GM12878 (cell line): ENCODE measurements at regions not wholly inside any gene's neighbourhood (a gene's known extent, or its start where the extent isn't known, plus 50 kb on each side); places are given as distances from the start of the nearest gene placed in this dataset.

Experiments used
- ATAC-seq: fragments of 200-7000 bp; cut with Tn5 transposase; 3 replicates; pipeline ENCODE4 v1.9.1; 2020; ENCODE audit warnings: mild to moderate bottlenecking, moderate library complexity
- BruUV-seq: library from RNA; stranded (reverse); fragments of 400-500 nt; replicated peaks from 2 replicates; lab custom pipeline; 2021; lab: Mats Ljungman, UMichigan
- CTCF ChIA-PET: fragments of 300-600 bp; sonication (Branson Sonifier 250); formaldehyde crosslinking; extraction: SDS; loops from one replicate; lab custom pipeline; 2021; ENCODE audit warnings: inconsistent platforms; lab: Yijun Ruan, JAX
- POLR2A ChIA-PET: fragments of 350-600 bp; formaldehyde crosslinking; extraction: SDS; loops from one replicate; lab custom pipeline; 2021; ENCODE audit warnings: inconsistent platforms; lab: Charles Lee
- RAD21 ChIA-PET: fragments of 300-600 bp; sonication (Branson Sonifier 250); formaldehyde crosslinking; loops from one replicate; lab custom pipeline; 2023; ENCODE audit warnings: antibody characterized with exemption; ENCODE audit not compliant: unreplicated experiment; lab: Charles Lee
- SMC1A ChIA-PET: fragments of 300-600 bp; sonication (Branson Sonifier 250); formaldehyde crosslinking; loops from one replicate; lab custom pipeline; 2023; ENCODE audit not compliant: unreplicated experiment, uncharacterized antibody; lab: Charles Lee
- DNase-seq: peaks from one replicate; pipeline ENCODE4 v3.0.0-alpha.2; 2011; ENCODE audit warnings: low read depth, low spot score
- FAIRE-seq: peaks from 3 replicates; lab custom pipeline; 2011; peaks lifted over from hg19 to GRCh38; lab: Jason Lieb, UNC
- H2AFZ ChIP-seq: 2 replicates; pipeline ENCODE4 v1.6.0; 2011; ENCODE audit warnings: low read depth, low read length, control low read depth; ENCODE audit not compliant: control insufficient read depth
- H3K27ac ChIP-seq: 2 replicates; pipeline ENCODE4 v1.5.1; 2011; ENCODE audit warnings: control low read depth; ENCODE audit not compliant: control insufficient read depth, insufficient read depth
- H3K27me3 ChIP-seq, 2 experiments: replicated peaks in 1 of 2; 2 replicates each; pipeline versions ENCODE4 v1.6.0 to v1.6.1; 2011; ENCODE audit warnings: low read length in 1 of 2; ENCODE audit not compliant: control insufficient read depth in 2 of 2, insufficient read depth in 2 of 2
- H3K36me3 ChIP-seq, 2 experiments: 2 replicates each; pipeline ENCODE4 v1.5.1; 2011; ENCODE audit warnings: low read length in 1 of 2; ENCODE audit not compliant: control insufficient read depth in 2 of 2, insufficient read depth in 2 of 2
- H3K4me1 ChIP-seq: 2 replicates; pipeline ENCODE4 v1.6.1; 2011; ENCODE audit warnings: mild to moderate bottlenecking, low read length, moderate library complexity, mixed read lengths; ENCODE audit not compliant: control insufficient read depth, insufficient read depth
- H3K4me2 ChIP-seq: 2 replicates; pipeline ENCODE4 v1.6.0; 2011; ENCODE audit warnings: control low read depth; ENCODE audit not compliant: control insufficient read depth, insufficient read depth
- H3K4me3 ChIP-seq: fragments of 200-600 bp; sonication (generic); 2 replicates; pipeline ENCODE4 v1.5.1; 2016
- H3K79me2 ChIP-seq: 2 replicates; pipeline ENCODE4 v1.6.0; 2011; ENCODE audit warnings: low read length; ENCODE audit not compliant: control insufficient read depth, insufficient read depth
- H3K9ac ChIP-seq: 2 replicates; pipeline ENCODE4 v1.8.0; 2011; ENCODE audit warnings: low read length, control low read depth, mixed read lengths; ENCODE audit not compliant: control insufficient read depth, insufficient read depth
- H3K9me3 ChIP-seq: replicated peaks from 3 replicates; pipeline ENCODE4 v1.5.1; 2011; ENCODE audit warnings: mild to moderate bottlenecking, low read length; ENCODE audit not compliant: control insufficient read depth, insufficient read depth
- H4K20me1 ChIP-seq: 2 replicates; pipeline ENCODE4 v1.6.0; 2011; ENCODE audit not compliant: control insufficient read depth, insufficient read depth
- ATF2 ChIP-seq: IDR thresholded peaks from 2 replicates; pipeline ENCODE4 v1.6.1; 2012; ENCODE audit warnings: low read length, inconsistent platforms
- ATF7 ChIP-seq: fragments of 450-650 bp; IDR thresholded peaks from 2 replicates; pipeline ENCODE4 v1.6.1; 2016; ENCODE audit warnings: low read depth, mild to moderate bottlenecking
- CREB1 ChIP-seq: IDR thresholded peaks from 2 replicates; pipeline ENCODE4 v1.6.1; 2012; ENCODE audit warnings: low read depth, mild to moderate bottlenecking, inconsistent platforms
- CTCF ChIP-seq, 3 experiments: IDR thresholded peaks in 2 of 3; conservative IDR thresholded peaks in 1 of 3; 2 replicates each; pipeline ENCODE4 v1.5.1; 2011; ENCODE audit warnings: low read depth in 3 of 3, low read length in 3 of 3, mild to moderate bottlenecking in 3 of 3, control low read depth in 2 of 3, moderate library complexity in 2 of 3, inconsistent platforms in 1 of 3, mixed read lengths in 1 of 3; ENCODE audit not compliant: control insufficient read depth in 2 of 3, insufficient read depth in 1 of 3; ENCODE audit errors: extremely low read depth in 1 of 3
- EED ChIP-seq: sonication (generic); IDR thresholded peaks from 2 replicates; pipeline ENCODE4 v1.6.1; 2016; ENCODE audit warnings: antibody characterized with exemption, low read depth
- FOXM1 ChIP-seq: IDR thresholded peaks from 2 replicates; pipeline ENCODE4 v1.6.1; 2012; ENCODE audit warnings: low read depth, mild to moderate bottlenecking, inconsistent platforms, low read length, moderate library complexity
- GABPA ChIP-seq: IDR thresholded peaks from 2 replicates; pipeline ENCODE4 v1.6.1; 2014; ENCODE audit warnings: antibody characterized with exemption, low read depth, mild to moderate bottlenecking, inconsistent platforms
- GATAD2B ChIP-seq: fragments of 450-650 bp; conservative IDR thresholded peaks from 2 replicates; pipeline ENCODE4 v1.6.1; 2017; ENCODE audit warnings: low read depth, mild to moderate bottlenecking, moderate library complexity
- HCFC1 ChIP-seq: fragments of 150-350 bp; IDR thresholded peaks from 2 replicates; pipeline ENCODE4 v1.6.1; 2014; ENCODE audit warnings: low read length
- KLF5 ChIP-seq: fragments of 450-650 bp; IDR thresholded peaks from 2 replicates; pipeline ENCODE4 v1.6.1; 2014; ENCODE audit warnings: mild to moderate bottlenecking; ENCODE audit not compliant: partially characterized antibody
- MAX ChIP-seq: IDR thresholded peaks from 2 replicates; pipeline ENCODE4 v1.6.1; 2012; ENCODE audit warnings: low read depth, low read length, improper control_type of control experiment
- MYC ChIP-seq: IDR thresholded peaks from 2 replicates; pipeline ENCODE4 v1.6.1; 2011; ENCODE audit warnings: mild to moderate bottlenecking, low read length, moderate library complexity, inconsistent platforms; ENCODE audit not compliant: insufficient read depth, insufficient replicate concordance, insufficient read length, severe bottlenecking
- NFXL1 ChIP-seq: fragments of 450-650 bp; IDR thresholded peaks from 2 replicates; pipeline ENCODE4 v1.6.1; 2017; ENCODE audit warnings: antibody characterized with exemption, mild to moderate bottlenecking, borderline replicate concordance
- PAX8 ChIP-seq: fragments of 450-650 bp; IDR thresholded peaks from 2 replicates; pipeline ENCODE4 v1.6.1; 2017; ENCODE audit warnings: mild to moderate bottlenecking, moderate library complexity
- RAD51 ChIP-seq: fragments of 450-650 bp; IDR thresholded peaks from 2 replicates; pipeline ENCODE4 v1.6.1; 2016; ENCODE audit warnings: moderate library complexity, mild to moderate bottlenecking, inconsistent platforms
- SIX5 ChIP-seq: IDR thresholded peaks from 2 replicates; pipeline ENCODE4 v1.6.1; 2011; ENCODE audit warnings: mild to moderate bottlenecking, low read depth, low read length, moderate library complexity; ENCODE audit not compliant: severe bottlenecking
- TCF12 ChIP-seq: IDR thresholded peaks from 2 replicates; pipeline ENCODE4 v1.6.1; 2011; ENCODE audit warnings: low read depth, mild to moderate bottlenecking, low read length
- WGBS: methylation state at CpG from one replicate; pipeline ENCODE4 v1.1.6; 2016; ENCODE audit warnings: low lambda C conversion rate; ENCODE audit not compliant: insufficient replicate concordance, insufficient coverage; ENCODE audit errors: missing lambda C conversion rate; 5-methylcytosine and 5-hydroxymethylcytosine counted together
- in situ Hi-C: fragments of 300-500 bp; cut with MboI; formaldehyde crosslinking; loops from 9 replicates; pipeline ENCODE4 v1.14.3; 2018; ENCODE audit warnings: mixed read lengths
- intact Hi-C: fragments of 100-400 bp; cut with micrococcal nuclease; formaldehyde crosslinking; loops from one replicate; pipeline ENCODE4 v1.14.2; 2022; ENCODE audit not compliant: unreplicated experiment
- TF ChIP-seq, protein P1 (sequence below): fragments of 150-350 bp; IDR thresholded peaks from 2 replicates; pipeline ENCODE4 v1.6.1; 2016; ENCODE audit warnings: low read depth, low read length

DNA sequence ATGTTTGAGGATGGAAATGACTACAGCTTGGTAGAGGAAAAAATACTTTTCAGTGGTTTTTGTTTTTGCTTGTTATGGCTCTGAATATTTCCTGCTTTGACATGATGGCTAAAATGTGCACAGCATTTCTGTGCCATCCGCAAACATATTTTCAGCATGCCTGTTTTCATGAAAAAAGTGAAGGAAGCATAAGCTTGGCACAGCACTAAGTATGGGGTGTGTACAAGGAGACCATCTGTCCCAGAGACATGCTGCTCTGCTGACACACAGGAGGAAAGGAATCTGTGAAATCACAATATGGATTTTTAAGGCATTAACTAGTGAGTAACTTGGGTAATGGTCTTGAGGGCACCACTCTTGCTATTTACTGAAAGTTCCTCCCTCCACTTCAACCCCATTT is 595.5 kb downstream of the RWDD3 start:
- ATAC-seq (no peak), DNase-seq (no peak), FAIRE-seq (no peak)
- no peak overlapping the region for H2AFZ ChIP-seq
- H3K36me3 ChIP-seq = no peaks in the 10 kb centered on the region
- H3K4me2 ChIP-seq = no peak overlapping the region
- H3K4me3 ChIP-seq = no peak overlapping the region
- TF ChIP-seq PAX8 = no peak
- TF ChIP-seq HCFC1 = no peak
- no peak for TF ChIP-seq MYC
- TF ChIP-seq SIX5 = no peak
- TF ChIP-seq GATAD2B = no peak
- TF ChIP-seq GABPA = no peak
- TF ChIP-seq KLF5 = no peak
- no peak for TF ChIP-seq MAX
- no peak for TF ChIP-seq FOXM1
- TF ChIP-seq CREB1 = no peak
- no peak for TF ChIP-seq EED
- no peak for TF ChIP-seq RAD51
- TF ChIP-seq, protein P1, sequence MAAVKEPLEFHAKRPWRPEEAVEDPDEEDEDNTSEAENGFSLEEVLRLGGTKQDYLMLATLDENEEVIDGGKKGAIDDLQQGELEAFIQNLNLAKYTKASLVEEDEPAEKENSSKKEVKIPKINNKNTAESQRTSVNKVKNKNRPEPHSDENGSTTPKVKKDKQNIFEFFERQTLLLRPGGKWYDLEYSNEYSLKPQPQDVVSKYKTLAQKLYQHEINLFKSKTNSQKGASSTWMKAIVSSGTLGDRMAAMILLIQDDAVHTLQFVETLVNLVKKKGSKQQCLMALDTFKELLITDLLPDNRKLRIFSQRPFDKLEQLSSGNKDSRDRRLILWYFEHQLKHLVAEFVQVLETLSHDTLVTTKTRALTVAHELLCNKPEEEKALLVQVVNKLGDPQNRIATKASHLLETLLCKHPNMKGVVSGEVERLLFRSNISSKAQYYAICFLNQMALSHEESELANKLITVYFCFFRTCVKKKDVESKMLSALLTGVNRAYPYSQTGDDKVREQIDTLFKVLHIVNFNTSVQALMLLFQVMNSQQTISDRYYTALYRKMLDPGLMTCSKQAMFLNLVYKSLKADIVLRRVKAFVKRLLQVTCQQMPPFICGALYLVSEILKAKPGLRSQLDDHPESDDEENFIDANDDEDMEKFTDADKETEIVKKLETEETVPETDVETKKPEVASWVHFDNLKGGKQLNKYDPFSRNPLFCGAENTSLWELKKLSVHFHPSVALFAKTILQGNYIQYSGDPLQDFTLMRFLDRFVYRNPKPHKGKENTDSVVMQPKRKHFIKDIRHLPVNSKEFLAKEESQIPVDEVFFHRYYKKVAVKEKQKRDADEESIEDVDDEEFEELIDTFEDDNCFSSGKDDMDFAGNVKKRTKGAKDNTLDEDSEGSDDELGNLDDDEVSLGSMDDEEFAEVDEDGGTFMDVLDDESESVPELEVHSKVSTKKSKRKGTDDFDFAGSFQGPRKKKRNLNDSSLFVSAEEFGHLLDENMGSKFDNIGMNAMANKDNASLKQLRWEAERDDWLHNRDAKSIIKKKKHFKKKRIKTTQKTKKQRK = no peak
- TF ChIP-seq CTCF (IDR thresholded peaks at IDR 0.05 in 2 of 3, conservative IDR thresholded peaks at IDR 0.05 in 1 of 3; ENCODE audit: control insufficient read depth in 2 of 3, extremely low read depth in 1 of 3, insufficient read depth in 1 of 3, low read depth in 3 of 3, low read length in 3 of 3) = no peak
- TF ChIP-seq ATF2 = no peak
- no peak for TF ChIP-seq TCF12
- no peak for TF ChIP-seq NFXL1
- TF ChIP-seq ATF7 = no peak
- no peak overlapping the region for H3K27ac ChIP-seq
- ChIA-PET POLR2A (no interaction called here), RAD21 (interaction anchor here (0.5 kb wide), 1 partner anchor 104 kb away, joined by 4 read pairs; no protein-coding TSS in a partner anchor), SMC1A (no interaction called here), CTCF (no interaction called here)
- H3K9ac ChIP-seq = no peak overlapping the region
- H3K27me3 ChIP-seq = no peaks in the 10 kb centered on the region
- intact Hi-C loops = no loop called here
- H3K9me3 ChIP-seq = no peaks in the 10 kb centered on the region
- 43% methylated on average over 1 of the region's 1 CpG for WGBS
- H3K79me2 ChIP-seq = no peaks in the 10 kb centered on the region
- no TSS peak for BruUV-seq
- no peaks in the 10 kb centered on the region for H4K20me1 ChIP-seq
- in situ Hi-C loops = no loop called here
- no peaks in the 10 kb centered on the region for H3K4me1 ChIP-seq
